GM21447 (cell line): ENCODE measurements at regions not wholly inside any gene's neighbourhood (a gene's known extent, or its start where the extent isn't known, plus 50 kb on each side); places are given as distances from the start of the nearest gene placed in this dataset.
"Not testable (repeated sequence)": the region's sequence is repeated elsewhere in the genome, so short reads cannot be mapped to it uniquely, and the experiment has no call there.

Source experiments
- ATAC-seq: cut with Tn5 transposase; IDR thresholded peaks from one replicate; pipeline ENCODE4 v1.9.1; 2021; ENCODE audit not compliant: unreplicated experiment

DNA sequence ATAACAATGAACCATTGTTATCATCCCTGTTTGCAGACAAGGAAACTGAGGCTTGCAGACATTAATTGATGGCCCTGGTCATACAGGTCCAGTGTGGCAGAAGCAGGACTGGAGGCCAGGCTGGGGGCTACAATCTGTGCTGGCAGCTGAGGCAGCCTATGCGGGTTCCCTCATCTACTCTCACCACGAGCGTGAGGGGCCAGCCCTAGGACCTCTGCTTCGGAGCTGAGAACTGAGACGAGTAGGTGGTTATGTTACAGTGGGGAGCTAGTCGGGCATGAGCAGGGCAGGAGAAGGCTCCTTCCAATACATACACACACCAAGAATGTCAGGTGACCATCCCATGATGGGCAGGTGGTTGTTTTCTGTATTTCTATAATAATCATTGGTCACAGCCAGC is 82.2 kb upstream of the ASB18 start:
- no peak for ATAC-seq

DNA sequence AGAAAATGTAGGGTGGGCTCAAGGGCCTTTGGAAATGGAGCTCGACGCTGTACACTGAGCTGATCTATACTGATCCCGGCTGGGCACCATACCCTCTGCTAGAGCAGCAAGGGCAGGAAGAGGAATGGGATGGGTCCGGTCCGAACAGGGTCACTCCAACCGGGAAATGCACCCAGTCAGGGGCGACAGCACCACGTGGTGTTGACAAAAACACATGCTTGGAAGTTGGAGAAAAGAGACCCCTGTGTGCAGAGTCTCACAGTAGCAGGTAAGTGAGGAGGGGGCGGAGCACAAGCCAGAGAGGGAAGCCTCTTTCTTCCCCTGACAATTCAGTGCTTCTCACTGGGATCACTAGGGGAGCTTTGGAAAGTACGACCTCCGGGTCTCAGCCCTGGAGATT is 84.1 kb upstream of the ASB18 start:
- no peak for ATAC-seq

DNA sequence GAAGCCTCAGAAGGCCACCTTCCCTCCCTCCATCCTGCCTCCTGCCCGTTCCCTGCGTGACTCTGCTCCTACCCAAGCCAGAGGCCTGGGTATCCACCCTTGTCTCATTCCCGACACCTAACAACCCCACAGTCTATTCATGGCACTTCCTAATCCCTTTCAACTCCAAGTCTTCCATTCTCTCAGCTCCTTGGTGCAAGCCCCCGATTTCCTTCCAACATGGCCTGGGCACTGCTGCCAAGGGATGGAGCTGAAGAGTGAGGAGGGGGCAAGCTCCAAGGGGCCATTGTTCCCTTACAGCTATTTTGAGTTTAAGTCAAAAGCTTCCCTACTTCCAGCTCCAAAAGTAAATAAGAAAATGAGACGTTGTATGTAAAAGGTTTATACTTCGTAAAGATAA is 84.8 kb upstream of the ASB18 start:
- ATAC-seq = no peak

DNA sequence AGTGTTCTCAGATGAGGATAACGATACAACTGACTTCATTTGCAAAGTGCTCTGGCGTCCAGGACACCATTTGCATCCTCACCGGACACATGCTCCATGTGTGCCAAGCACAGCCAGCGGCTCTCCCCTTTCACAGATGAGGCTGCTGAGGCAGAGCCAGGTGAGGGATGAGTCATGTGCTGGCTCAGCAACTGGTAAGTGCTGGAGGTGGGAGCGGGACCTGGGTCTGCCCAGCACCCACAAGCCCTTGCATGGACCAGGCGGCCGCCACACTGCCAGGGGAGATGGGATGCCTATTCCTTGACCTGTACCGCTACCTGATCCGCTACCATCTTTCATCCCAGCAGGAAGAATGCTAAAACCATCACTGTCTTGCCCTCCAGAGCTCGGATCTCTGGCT is 86.2 kb upstream of the ASB18 start:
- ATAC-seq = no peak

DNA sequence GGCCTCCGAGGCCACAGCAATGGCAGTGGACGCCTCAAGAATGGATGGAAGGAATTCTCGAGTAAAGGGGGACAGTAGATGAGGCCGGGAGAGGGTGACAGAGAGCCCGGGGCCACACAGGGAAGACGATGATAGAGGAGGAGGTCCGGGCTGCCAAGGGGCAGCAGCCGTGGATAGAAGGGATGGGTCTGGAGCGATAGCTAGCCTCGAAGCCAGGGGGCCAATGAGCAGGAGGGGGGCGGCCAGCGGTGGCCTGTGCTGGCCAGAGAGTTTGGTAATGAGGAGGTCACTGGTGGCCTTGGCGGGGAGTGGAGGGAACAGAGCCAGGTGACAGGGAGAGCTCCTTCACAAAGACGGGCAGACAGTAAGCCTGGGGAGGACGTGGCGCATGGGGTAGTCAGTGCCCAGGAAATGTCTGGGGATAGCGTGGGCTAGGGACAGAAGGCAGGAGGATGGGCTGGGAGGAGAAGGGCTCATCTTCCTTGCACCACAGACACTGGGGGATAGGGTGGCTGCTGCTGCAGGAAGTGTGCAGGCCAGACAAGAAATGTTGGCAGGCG is 87.8 kb upstream of the ASB18 start:
- ATAC-seq = no peak

DNA sequence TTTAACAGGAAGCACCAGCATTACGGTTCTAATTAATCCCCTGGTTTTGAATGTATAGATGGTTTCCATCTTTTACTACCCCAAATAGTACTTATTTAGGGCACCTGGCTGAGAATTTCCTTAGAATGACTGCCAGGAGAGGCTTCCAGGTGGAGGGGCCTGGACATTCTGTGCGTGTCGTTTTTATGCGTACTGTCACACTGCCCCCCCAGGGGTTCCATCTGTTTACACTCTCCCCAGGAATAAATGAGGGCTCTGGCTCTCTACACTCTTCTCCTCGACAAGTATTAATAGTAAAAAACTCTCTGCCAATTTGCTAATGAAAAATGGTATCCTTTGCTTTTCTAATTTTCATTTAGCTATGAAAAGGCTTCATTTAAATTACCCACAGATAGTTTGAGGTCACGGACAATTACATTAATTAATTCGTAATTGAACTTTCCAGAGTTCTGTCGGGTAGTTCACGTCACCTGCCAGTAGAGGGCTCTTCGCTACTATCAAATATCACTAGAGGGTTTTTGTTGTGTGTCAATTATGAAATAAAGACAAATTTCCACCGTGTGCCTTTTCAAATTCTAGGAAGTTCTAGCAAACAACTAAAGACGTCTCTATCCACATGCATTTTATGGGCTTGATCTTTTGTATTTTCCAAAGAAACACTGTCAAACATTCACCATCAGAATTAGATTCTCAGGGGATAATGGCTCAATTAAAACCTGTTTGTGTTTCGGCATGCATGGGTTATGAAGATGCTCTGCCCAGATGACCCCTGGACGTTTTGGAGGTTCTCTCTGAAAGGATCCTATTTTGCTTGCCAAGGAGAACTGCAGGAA is 88.8 kb upstream of the ASB18 start:
- no peak for ATAC-seq

DNA sequence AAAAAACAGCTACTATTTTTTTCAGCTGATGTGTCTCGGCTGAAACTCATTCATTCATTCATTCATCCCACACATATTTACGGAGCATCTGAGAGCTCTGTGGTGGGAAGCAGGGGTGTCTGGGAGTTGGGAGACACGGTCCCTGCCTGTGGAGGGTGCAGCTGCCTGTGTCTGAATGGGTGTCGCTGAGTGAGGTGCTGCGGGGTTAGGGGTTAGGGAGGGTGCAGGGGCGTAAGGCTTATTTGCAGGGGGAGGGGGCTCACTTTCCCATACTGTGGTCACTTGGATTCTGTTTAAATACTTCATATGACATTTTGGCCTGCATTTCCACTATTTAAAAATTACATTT is 89.4 kb upstream of the ASB18 start:
- no peak for ATAC-seq

DNA sequence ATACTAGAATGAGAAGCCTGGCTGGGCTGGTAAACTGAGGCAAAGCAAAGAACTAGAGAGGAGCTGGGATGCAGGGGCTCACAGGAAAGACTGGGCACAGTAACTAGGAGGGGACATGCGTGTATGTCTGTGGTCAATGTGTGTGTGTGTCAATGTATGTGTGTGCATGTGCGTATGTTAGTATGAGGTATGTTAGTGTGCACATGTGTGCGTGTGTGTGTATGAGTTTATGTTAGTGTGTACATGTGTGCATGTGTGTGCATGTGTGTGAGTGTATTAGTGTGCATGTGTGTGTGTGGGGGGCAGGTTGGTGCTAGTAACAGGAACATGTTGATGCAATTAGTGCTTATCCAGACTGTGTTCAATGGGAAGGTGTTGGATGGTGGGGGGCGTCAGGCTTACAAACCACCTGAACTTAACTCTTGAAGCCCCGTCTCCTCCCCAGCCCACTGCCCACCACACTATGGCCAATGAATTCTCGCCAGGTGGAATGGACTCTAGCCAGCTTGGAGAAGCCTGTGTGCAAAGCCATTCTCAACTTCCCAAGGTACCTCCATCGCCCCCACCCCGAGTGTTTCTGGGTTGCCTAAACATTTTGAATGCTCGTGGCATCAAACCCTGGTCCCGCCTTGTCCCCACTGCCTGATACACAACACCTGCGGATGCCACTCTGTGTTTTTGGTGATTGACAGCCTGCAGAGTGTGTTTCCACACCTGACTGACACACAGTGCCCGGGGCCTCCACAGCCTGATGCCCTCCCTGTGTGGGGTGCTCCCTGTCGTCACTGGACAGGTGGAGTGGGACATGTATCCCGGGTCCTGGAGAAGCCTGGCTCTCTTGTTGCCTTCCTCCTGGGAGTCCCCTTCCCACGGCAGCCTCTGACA is 90.1 kb upstream of the ASB18 start:
- ATAC-seq = no peak

DNA sequence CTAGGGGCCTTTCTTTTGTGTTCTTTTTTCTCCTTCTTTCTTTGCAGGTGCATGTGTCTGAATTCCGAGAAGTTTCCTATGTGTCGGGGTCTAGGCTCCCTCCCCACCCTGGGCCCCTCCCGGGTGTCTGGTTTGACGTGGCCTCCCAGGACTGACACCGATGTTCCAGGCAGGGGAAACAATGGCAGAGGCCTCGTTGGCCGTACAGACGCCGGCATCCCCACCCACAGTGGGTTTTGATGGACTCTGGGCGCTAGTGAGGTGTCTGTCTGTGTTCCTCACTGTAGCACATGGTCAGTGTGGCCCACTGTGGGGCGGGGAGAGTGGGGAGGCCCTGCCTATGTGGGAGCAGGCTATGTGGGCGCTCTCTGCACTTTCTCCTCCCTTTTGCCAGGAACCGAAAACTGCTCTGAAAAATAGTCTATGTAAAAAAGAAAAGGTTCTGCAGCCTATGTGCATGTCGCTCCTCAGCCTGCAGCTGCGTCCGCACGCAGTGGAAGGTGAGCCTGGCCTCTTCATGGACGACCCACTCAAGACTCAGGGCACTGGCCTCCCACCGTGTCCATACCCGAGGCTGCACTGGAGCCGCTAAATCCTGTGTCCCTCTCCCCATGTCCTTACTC is 90.9 kb upstream of the ASB18 start:
- no peak for ATAC-seq

DNA sequence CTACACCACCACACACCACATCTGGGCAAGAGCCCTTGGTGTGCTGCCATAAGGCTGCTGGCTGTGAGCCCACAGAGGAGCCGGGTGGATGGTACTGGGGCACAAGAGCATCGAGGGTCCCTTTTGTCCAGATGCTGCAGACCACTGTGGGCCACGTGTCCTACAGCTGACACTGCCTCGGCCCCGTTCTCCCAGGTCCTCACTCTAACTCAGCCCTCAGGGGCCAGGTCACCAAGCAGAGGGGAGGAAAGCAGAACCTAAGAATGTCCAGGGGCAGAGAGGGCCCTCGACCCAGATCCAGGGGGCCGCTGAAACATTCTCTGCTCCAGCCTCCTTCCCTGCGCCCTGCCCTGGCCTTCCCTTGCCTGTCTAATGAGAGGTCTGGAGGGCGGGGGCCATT is 91.7 kb upstream of the ASB18 start:
- no peak for ATAC-seq

DNA sequence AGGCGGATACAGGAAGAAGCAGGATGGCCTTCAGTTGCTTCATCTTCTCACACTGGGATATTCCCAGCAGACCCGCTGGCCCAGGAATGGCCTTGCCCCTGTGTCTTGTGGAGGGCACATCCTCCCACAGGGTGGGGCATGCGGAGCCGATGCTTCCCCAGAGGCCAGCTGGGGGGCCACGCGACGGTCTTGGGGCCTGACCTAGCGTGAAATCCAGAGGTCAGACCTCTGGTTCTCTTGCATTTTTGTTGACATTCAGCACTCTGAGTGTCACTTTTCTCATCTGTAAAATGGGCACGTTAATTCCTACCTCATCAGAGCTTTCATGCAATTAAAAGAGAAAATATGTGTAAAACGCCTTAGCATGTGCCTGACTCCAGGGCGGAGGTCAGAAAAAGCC is 92.1 kb upstream of the ASB18 start:
- not testable (repeated sequence) for ATAC-seq

DNA sequence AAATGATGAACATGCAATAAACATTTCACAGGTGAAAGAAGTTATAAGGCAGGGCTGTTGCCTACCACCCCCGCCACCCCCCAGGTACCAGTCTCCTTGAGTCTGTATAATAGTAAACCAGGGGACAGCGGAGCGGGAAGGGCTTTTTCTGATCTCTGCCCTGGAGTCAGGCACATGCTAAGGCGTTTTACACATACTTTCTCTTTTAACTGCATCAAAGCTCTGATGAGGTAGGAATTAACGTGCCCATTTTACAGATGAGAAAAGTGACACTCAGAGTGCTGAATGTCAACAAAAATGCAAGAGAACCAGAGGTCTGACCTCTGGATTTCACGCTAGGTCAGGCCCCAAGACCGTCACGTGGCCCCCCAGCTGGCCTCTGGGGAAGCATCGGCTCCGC is 94.3 kb upstream of the ASB18 start:
- ATAC-seq = not testable (repeated sequence)

DNA sequence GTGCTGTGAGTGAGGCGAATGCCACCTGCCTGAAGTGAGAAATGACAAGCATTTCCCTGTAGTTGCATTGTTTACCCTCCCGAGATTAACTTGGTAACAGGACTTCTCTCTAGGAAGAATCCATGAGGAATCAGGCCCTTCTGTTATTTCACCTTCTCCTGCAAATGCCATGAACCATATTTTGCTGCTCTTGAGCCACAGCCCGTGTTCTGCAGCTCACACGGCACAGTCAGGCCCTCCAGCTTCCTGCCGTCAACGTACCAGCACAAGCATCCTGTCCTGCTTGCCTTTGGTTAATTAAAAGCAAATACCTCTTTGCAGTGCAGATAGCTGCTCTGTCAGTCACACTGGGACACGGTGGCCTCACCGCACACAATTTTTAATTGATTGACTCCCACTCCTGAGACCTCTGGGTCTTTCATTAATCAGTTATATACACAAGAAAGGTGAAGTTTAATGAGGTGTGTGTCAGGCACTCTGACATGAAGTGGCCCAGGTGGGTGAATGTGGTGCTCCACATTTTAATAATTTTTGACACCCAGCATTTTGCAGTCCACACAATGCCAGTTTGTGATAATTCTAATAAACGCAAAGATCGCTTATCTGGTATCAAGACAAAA is 95.3 kb upstream of the ASB18 start:
- no peak for ATAC-seq

DNA sequence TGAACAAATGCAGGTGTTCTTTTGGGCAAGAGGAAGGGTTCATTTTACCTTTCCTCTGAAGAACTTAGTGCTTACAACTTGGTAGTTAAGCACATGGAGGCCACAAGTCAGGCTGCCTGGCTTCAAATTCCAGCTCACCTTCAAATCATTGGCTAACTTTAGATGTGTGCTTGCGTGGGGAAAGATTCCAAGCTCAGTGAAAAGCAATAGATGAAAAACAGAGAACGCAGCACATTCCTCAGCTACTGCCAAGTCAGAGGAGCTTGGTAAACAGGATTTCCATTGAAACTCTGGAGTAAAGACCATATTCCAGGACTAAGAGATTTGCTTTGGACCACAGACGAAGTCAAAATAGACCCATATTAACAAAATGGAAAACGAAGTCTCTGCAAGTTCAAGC is 96.3 kb upstream of the ASB18 start:
- no peak for ATAC-seq

DNA sequence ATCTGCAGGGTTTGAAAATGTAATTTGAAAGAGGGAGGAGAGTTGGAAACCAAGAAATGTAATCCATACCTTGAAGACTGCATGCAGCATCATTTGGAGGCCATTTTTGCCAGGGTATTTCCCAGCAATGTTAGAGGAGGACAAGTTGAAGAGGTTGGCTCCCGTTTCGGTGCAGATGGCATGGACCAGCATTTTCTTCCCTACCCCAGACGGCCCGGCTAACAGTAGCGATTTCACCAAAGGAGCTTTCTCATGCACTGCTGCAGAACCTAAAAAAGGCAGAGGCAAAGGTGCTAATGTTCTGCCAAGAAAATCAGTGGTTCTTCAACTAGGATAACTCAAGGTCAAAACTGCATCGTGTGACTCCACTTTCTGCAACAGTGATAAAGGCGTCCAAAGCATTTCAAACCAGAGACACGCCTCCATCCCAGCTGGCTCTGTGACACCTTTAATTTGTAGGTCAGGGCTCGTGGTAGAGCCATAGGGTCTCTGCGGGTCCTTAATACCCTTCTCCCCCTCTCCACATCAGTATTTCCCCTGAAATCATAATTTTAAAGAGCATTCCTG is 99.6 kb upstream of the ASB18 start:
- no peak for ATAC-seq

DNA sequence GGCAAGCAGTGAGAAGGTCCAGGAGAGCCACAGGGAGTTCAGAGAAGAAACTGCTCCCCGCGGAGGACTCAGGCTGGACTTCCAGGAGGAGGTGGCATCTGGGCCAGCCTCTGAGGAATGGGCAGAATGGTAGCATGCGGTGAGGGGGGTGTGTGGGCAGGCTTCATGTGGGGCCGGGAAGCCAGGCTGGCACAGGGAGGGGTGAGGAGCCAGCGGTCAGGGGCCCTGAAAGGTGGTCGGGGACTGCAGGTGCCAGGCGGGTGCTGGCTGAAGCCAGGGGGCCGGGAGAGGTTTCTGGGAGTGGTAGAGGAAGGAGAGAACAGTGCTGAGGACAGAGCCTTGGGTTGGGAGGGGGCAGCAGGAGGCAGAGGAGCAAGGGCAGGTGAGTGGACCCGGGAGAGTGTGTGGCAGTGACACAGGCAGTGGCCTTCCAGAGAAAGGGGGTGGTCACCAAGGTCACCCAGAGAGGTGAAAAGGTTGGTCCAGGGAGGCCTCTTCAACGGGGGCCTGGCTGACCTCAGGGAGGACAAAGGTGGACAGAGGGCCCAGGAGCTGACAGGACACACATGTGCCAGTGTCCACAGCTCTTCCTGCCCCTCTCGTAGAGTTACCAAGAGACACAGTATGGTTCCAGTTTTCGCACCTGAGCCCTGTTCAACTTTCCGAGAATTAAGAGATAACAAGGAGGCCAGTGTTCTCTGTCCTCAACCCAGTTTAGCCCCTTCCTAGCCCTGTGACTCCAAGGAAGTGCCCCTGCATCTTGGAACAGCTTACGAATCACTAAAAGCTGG is 101.2 kb upstream of the ASB18 start:
- no peak for ATAC-seq

DNA sequence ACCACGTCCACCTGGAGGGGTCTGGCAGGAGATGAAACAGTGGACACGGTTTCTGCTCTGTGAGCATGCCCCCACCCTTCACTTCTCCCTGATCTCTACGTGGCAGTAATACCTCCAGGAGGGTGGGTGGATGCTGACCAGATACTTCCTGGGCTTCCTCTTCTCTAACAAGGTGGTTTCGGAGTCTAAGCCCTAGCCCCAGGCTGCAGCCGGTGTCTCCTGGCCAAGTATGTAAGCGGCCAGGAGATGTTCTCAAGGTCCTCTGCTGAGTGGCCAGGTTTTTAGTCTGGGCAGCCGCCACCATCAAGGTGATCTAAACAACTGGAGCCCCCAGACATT is 101.8 kb upstream of the ASB18 start:
- ATAC-seq = no peak

DNA sequence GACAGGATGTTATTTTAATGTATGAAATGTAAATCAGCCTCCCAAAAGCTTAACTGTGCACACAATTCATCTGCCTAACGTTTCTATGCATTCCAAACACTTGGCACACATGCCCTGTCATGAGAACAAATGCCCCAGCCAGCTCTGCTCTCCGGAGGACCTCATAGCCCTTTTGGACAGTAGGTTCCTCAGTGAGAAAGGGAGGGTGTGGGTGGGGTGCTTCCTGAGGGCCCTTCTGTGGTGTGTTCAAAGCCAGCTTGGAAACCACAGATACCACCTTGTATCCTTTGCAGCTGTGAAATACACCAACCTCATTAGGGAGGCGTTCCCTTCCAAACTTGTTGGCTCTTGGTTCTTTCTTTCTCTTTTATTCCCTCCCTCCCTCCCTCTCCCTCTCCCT is 102.2 kb upstream of the ASB18 start:
- no peak for ATAC-seq

DNA sequence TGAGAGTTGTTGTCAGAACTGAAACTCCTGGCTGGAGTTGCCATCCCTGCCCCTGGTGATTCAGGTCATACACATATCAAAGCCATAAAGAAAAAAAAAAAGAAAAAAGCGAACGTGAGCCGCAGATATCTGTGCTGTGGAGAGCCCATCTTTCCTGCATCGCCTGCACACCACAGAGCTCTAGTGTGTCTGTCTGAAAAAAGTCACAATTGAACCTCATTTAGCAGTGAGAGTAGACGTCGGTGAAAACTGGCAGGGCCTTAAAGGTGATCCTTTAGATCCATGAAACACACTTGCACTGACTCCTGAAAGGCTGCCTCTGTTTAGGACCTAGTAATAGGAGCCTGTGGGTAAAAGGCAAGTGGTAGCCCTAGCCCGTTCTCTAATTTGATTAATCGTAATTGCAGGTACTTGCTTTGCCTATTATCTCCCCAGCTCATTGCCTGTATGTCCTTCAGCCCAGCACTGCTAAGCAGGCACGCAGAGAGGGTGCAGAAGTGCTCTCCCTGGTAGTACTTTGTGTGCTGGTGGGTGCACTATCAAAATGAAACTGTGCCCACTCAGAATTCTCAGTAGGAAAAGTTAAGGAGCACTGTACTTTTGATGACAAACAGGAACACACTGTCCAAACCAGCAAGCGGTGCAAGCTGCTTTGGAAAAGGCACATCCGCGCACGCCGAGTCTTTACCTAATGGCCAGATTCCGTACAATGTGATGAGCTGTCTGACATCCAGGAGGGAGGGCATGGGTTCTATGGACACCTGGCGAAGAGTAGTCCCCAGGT is 103.5 kb upstream of the ASB18 start:
- no peak for ATAC-seq
